ENCODE measurements at regions not wholly inside any gene's neighbourhood (a gene's known extent, or its start where the extent isn't known, plus 50 kb on each side); places are given as distances from the start of the nearest gene placed in this dataset.

GRCh38 chr2:216259081-216259480 is 113.2 kb downstream of the MARCHF4 start:
- TF ChIP-seq CTCF (IDR thresholded peaks at IDR 0.05) (no peak), POLR2A (IDR thresholded peaks at IDR 0.05) (no peak), POLR2AphosphoS5 (IDR thresholded peaks at IDR 0.05) (no peak)

Data from prostate gland (tissue), 2 donors.